CD4-positive, alpha-beta T cell (primary cell): ENCODE measurements at regions not wholly inside any gene's neighbourhood (a gene's known extent, or its start where the extent isn't known, plus 50 kb on each side); places are given as distances from the start of the nearest gene placed in this dataset.

Experiments
- ATAC-seq: fragments of 200-7000 bp; cut with Tn5 transposase; one replicate; pipeline ENCODE4 v1.10.0; 2022; ENCODE audit warnings: mild to moderate bottlenecking; ENCODE audit not compliant: poor library complexity
- CTCF ChIA-PET: fragments of 350-600 bp; sonication (Branson Sonifier 250); formaldehyde crosslinking; loops from one replicate; lab custom pipeline; 2021; ENCODE audit warnings: antibody characterized with exemption, inconsistent platforms; lab: Charles Lee
- POLR2A ChIA-PET: fragments of 350-600 bp; sonication (Branson Sonifier 250); formaldehyde crosslinking; loops from one replicate; lab custom pipeline; 2021; ENCODE audit warnings: antibody characterized with exemption, inconsistent platforms; lab: Charles Lee
- DNase-seq, 14 experiments: peaks; one replicate each; pipeline ENCODE4 v3.0.0-alpha.2; 2013 to 2020; ENCODE audit warnings: mixed read lengths in 2 of 14
- H3K27ac ChIP-seq, 2 donors: one replicate each; pipeline versions ENCODE4 v1.5.1 to v1.7.0; 2013; ENCODE audit warnings: low read length in 2 of 2, low read depth in 1 of 2, mild to moderate bottlenecking in 1 of 2
- H3K27me3 ChIP-seq, 2 experiments: 1 replicate in 1 of 2; 2 replicates in 1 of 2; pipeline versions ENCODE4 v1.6.1 to v1.7.0; 2013; ENCODE audit warnings: low read length in 2 of 2, control low read depth in 1 of 2, mild to moderate bottlenecking in 1 of 2, moderate library complexity in 1 of 2; ENCODE audit not compliant: insufficient read depth in 2 of 2, control insufficient read depth in 1 of 2
- H3K36me3 ChIP-seq: one replicate; pipeline ENCODE4 v1.6.1; 2013; ENCODE audit warnings: low read length, control low read depth; ENCODE audit not compliant: insufficient read depth
- H3K4me1 ChIP-seq: one replicate; pipeline ENCODE4 v1.6.1; 2013; ENCODE audit warnings: low read length, control low read depth; ENCODE audit not compliant: insufficient read depth
- H3K4me3 ChIP-seq: one replicate; pipeline ENCODE4 v1.5.1; 2013; ENCODE audit warnings: mild to moderate bottlenecking, low read length, moderate library complexity
- H3K9me3 ChIP-seq, 2 experiments: 1 replicate in 1 of 2; 2 replicates in 1 of 2; pipeline versions ENCODE4 v1.6.1 to v1.7.0; 2013; ENCODE audit warnings: low read length in 2 of 2, mild to moderate bottlenecking in 2 of 2, control low read depth in 1 of 2, moderate library complexity in 1 of 2; ENCODE audit not compliant: control insufficient read depth in 1 of 2, insufficient read depth in 1 of 2
- H3K27ac Mint-ChIP-seq: one replicate; pipeline ENCODE4 v1.8.0; 2020; ENCODE audit warnings: mixed read lengths
- H3K27me3 Mint-ChIP-seq: one replicate; pipeline ENCODE4 v1.8.0; 2021; ENCODE audit warnings: mixed read lengths
- H3K36me3 Mint-ChIP-seq: one replicate; pipeline ENCODE4 v1.8.0; 2021; ENCODE audit warnings: low read depth, mixed read lengths
- H3K4me1 Mint-ChIP-seq: one replicate; pipeline ENCODE4 v1.8.0; 2021; ENCODE audit warnings: low read depth, mixed read lengths
- H3K4me3 Mint-ChIP-seq: one replicate; pipeline ENCODE4 v1.8.0; 2020; ENCODE audit warnings: mild to moderate bottlenecking, mixed read lengths
- H3K9me3 Mint-ChIP-seq: one replicate; pipeline ENCODE4 v1.8.0; 2020; ENCODE audit warnings: mixed read lengths
- intact Hi-C, 2 experiments: fragments of 100-400 bp; cut with DNase I in 1 of 2; cut with micrococcal nuclease in 1 of 2; formaldehyde crosslinking; loops; one replicate each; pipeline versions ENCODE4 v1.15.1 to v1.9.0; 2023 to 2025; cut with DNase I, micrococcal nuclease
- TF ChIP-seq, protein P1 (sequence below): fragments of 200-600 bp; IDR thresholded peaks from one replicate; pipeline ENCODE4 v1.8.0; 2022; ENCODE audit warnings: antibody characterized with exemption, mild to moderate bottlenecking

DNA sequence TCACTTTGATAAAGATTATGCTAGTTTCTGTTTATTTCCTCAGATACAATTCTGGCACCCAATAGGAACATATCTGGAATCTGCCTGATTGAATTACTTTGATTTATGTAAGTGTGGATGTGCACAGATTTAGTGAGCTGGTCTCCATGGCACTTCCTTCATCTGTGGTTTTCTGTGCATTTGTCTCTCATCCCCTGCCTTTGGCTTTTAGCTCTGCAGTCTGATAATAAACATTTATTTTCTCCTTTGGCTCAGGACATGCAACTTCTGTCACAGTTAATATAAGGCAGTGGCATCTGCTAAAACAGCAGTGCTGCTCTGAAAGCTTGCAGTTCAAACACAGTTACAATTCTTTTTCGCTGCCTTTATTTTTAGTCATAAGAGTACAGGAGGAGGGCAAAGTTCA lies 273.7 kb upstream of the CHRM2 start:
- Mint-ChIP-seq H3K27ac (no peak overlapping the region), H3K9me3 (peaks cover 7% of the 10 kb centered on the region), H3K36me3 (no peaks in the 10 kb centered on the region), H3K4me3 (no peak overlapping the region), H3K4me1 (no peaks in the 10 kb centered on the region), H3K27me3 (no peaks in the 10 kb centered on the region)
- TF ChIP-seq, protein P1, sequence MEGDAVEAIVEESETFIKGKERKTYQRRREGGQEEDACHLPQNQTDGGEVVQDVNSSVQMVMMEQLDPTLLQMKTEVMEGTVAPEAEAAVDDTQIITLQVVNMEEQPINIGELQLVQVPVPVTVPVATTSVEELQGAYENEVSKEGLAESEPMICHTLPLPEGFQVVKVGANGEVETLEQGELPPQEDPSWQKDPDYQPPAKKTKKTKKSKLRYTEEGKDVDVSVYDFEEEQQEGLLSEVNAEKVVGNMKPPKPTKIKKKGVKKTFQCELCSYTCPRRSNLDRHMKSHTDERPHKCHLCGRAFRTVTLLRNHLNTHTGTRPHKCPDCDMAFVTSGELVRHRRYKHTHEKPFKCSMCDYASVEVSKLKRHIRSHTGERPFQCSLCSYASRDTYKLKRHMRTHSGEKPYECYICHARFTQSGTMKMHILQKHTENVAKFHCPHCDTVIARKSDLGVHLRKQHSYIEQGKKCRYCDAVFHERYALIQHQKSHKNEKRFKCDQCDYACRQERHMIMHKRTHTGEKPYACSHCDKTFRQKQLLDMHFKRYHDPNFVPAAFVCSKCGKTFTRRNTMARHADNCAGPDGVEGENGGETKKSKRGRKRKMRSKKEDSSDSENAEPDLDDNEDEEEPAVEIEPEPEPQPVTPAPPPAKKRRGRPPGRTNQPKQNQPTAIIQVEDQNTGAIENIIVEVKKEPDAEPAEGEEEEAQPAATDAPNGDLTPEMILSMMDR = no peak
- H3K9me3 ChIP-seq = no peaks in the 10 kb centered on the region
- H3K27me3 ChIP-seq = no peaks in the 10 kb centered on the region
- H3K4me1 ChIP-seq = no peaks in the 10 kb centered on the region
- no peak overlapping the region for H3K27ac ChIP-seq
- DNase-seq (no peak), ATAC-seq (no peak)
- intact Hi-C loops = no loop called here
- ChIA-PET CTCF (no interaction called here), POLR2A (no interaction called here)
- H3K4me3 ChIP-seq = no peak overlapping the region
- no peaks in the 10 kb centered on the region for H3K36me3 ChIP-seq

DNA sequence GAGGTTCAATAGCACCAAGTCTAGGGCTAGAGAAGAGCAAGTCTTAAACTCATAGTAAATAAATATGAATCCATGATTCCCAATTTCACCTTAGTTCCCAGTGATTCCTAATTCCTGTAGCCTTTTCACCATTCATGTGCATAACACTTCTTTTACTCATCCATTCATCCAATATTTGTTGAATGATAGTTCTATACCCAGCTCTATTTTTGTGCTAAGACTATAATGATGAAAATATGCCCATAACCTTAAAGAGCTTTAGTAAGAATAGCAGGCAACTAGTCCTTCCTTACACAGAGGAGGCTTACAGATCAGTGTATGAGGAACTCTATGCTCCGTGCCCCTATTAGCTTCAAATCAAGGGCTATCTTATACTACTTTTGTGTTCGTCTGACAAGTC lies 280.2 kb upstream of the CHRM2 start:
- peaks cover 8% of the 10 kb centered on the region for H3K9me3 Mint-ChIP-seq
- Histone ChIP-seq H3K36me3 (no peaks in the 10 kb centered on the region), H3K27ac (no peak overlapping the region), H3K9me3 (peaks cover 0 to 5% of the 10 kb centered on the region in 2 experiments), H3K4me1 (no peaks in the 10 kb centered on the region), H3K4me3 (no peak overlapping the region), H3K27me3 (no peaks in the 10 kb centered on the region)
- H3K36me3 Mint-ChIP-seq = no peaks in the 10 kb centered on the region
- H3K27ac Mint-ChIP-seq = no peak overlapping the region
- H3K4me1 Mint-ChIP-seq = no peaks in the 10 kb centered on the region
- no peak for ATAC-seq
- H3K4me3 Mint-ChIP-seq = no peak overlapping the region
- TF ChIP-seq, protein P1 = no peak
- ChIA-PET CTCF (no interaction called here), POLR2A (no interaction called here)
- intact Hi-C loops = no loop called here
- DNase-seq = no peak
- no peaks in the 10 kb centered on the region for H3K27me3 Mint-ChIP-seq

DNA sequence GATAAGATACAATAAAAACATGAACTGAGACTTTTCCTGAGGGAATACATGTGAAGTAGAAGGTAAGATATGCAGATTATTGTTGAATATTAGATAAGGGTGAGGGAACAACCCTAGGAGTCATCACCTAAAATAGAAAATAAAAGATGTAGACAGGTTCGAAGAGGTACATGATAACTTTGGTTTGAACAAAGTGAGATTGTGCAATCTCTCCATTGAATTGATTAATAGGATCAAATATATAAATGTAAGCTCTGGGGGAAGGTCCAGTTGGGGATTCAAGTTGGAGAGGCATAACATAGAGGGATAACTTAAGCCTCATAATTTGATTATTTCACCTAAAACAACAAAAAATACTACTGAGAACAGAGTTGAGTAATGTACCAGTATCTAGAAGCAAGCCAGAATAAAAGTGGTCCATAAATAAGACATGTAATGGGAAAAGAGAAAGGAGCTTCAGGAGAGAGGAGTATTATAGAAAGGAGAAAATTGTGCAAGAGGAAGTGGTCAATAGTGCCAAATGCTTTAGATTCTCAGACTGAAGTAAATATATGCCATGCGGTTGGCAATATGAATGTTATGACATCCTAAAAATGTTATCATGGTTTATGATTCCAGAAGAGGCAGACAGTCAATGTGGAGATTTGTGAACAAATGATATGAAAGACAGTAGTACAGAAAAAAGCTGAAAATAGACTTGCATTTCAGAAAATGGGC lies 282.3 kb upstream of the CHRM2 start:
- no peaks in the 10 kb centered on the region for H3K4me1 Mint-ChIP-seq
- POLR2A ChIA-PET = no interaction called here
- no peak overlapping the region for H3K27ac ChIP-seq
- H3K4me3 Mint-ChIP-seq = no peak overlapping the region
- no peaks in the 10 kb centered on the region for H3K27me3 Mint-ChIP-seq
- DNase-seq = no peak
- H3K27ac Mint-ChIP-seq = no peak overlapping the region
- H3K36me3 ChIP-seq = no peaks in the 10 kb centered on the region
- peaks cover 6% of the 10 kb centered on the region for H3K9me3 Mint-ChIP-seq
- H3K4me1 ChIP-seq = no peaks in the 10 kb centered on the region
- H3K4me3 ChIP-seq = no peak overlapping the region
- H3K36me3 Mint-ChIP-seq = no peaks in the 10 kb centered on the region
- H3K27me3 ChIP-seq = no peaks in the 10 kb centered on the region
- intact Hi-C loops = no loop called here
- TF ChIP-seq, protein P1 = no peak
- H3K9me3 ChIP-seq = peaks cover 0 to 5% of the 10 kb centered on the region in 2 experiments
- CTCF ChIA-PET = no interaction called here
- ATAC-seq = no peak
